NT2/D1 (cell line): ENCODE measurements at regions not wholly inside any gene's neighbourhood (a gene's known extent, or its start where the extent isn't known, plus 50 kb on each side); places are given as distances from the start of the nearest gene placed in this dataset.

ENCODE experiments used
- DNase-seq: peaks from one replicate; pipeline ENCODE4 v3.0.0-alpha.2; 2011; ENCODE audit warnings: low read depth, low spot score
- H3K27me3 ChIP-seq: 2 replicates; pipeline ENCODE4 v1.6.0; 2011; ENCODE audit warnings: mild to moderate bottlenecking; ENCODE audit not compliant: insufficient read length, insufficient read depth
- H3K36me3 ChIP-seq: 2 replicates; pipeline ENCODE4 v1.6.1; 2011; ENCODE audit warnings: mild to moderate bottlenecking, low read length, mixed read lengths; ENCODE audit not compliant: insufficient read depth, insufficient read length
- H3K4me1 ChIP-seq: 2 replicates; pipeline ENCODE4 v1.5.1; 2011; ENCODE audit not compliant: insufficient read depth, insufficient read length
- H3K4me3 ChIP-seq: 2 replicates; pipeline ENCODE4 v1.5.1; 2011; ENCODE audit warnings: low read depth; ENCODE audit not compliant: insufficient read length
- H3K9ac ChIP-seq: 2 replicates; pipeline ENCODE4 v1.6.0; 2011; ENCODE audit warnings: low read depth; ENCODE audit not compliant: insufficient read length
- H3K9me3 ChIP-seq: 2 replicates; pipeline ENCODE4 v1.5.1; 2011; ENCODE audit warnings: mild to moderate bottlenecking, low read length; ENCODE audit not compliant: insufficient read depth
- SUZ12 ChIP-seq: IDR thresholded peaks from 2 replicates; pipeline ENCODE4 v1.6.1; 2011; ENCODE audit not compliant: insufficient read length, insufficient read depth; ENCODE audit errors: extremely low read depth
- YY1 ChIP-seq: IDR thresholded peaks from 2 replicates; pipeline ENCODE4 v1.6.1; 2011; ENCODE audit not compliant: insufficient read length, insufficient read depth
- ZNF274 ChIP-seq: IDR thresholded peaks from 2 replicates; pipeline ENCODE4 v1.6.1; 2011; ENCODE audit warnings: mild to moderate bottlenecking, low read depth, low read length

DNA sequence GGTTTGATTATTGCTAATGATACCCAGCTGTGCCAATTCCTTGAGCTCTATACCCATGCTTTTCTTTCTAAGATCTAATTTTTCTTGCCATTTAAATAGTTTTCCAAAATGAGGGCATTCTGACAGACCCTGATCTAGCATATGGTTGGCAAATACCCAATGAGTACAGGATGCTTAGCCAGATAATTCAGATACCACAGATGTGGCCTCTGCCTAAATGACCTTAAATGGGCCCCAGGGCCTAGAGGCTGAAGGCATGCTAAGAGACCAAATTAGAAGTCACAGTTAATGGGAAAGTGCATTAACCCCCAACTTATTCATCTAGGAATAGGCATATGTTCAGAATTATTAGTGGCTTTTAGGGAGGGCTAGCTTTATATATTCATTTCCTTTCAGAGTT lies 122.3 kb upstream of the CNOT2 start:
- Histone ChIP-seq H3K27me3 (no peaks in the 10 kb centered on the region), H3K4me3 (no peak overlapping the region), H3K4me1 (peaks cover 3% of the 10 kb centered on the region), H3K9me3 (no peaks in the 10 kb centered on the region), H3K9ac (no peak overlapping the region), H3K36me3 (no peaks in the 10 kb centered on the region)
- no peak for TF ChIP-seq SUZ12
- TF ChIP-seq ZNF274 = no peak
- no peak for TF ChIP-seq YY1
- no peak for DNase-seq

GRCh38 chr12:70121562-70121961 lies 121.7 kb upstream of the CNOT2 start:
- no peak overlapping the region for H3K9ac ChIP-seq
- no peaks in the 10 kb centered on the region for H3K27me3 ChIP-seq
- no peaks in the 10 kb centered on the region for H3K9me3 ChIP-seq
- no peaks in the 10 kb centered on the region for H3K36me3 ChIP-seq
- no peak overlapping the region for H3K4me3 ChIP-seq
- peaks cover 3% of the 10 kb centered on the region for H3K4me1 ChIP-seq
- no peak for DNase-seq
- no peak for TF ChIP-seq ZNF274

DNA sequence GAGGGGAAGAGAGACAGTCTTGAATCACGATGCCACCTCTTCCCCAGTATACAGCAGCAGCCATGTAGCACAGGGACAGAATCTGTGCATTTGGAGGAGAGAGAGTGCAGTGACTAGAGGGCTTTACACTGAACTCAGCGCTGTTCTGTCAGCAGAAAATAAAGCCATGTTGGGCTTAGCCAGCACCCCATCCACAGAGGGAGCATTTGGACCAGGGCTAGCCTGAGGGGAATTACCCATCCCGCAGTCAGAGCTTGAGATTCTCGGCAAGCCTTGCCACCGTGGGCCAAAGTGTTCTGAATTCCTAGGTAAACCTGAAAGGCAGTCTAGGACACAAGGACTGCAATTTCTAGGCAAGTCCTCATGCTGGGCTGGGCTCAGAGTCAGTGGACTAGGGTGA lies 120.4 kb upstream of the CNOT2 start:
- TF ChIP-seq SUZ12 = no peak
- TF ChIP-seq YY1 = no peak
- TF ChIP-seq ZNF274 = no peak
- no peak overlapping the region for H3K4me3 ChIP-seq
- H3K36me3 ChIP-seq = no peaks in the 10 kb centered on the region
- H3K9me3 ChIP-seq = no peaks in the 10 kb centered on the region
- H3K4me1 ChIP-seq = peaks cover 3% of the 10 kb centered on the region
- no peak overlapping the region for H3K9ac ChIP-seq
- H3K27me3 ChIP-seq = no peaks in the 10 kb centered on the region
- DNase-seq = no peak

- no peaks in the 10 kb centered on the region for H3K27me3 ChIP-seq
- H3K9me3 ChIP-seq = peaks cover 15% of the 10 kb centered on the region
- no peak overlapping the region for H3K9ac ChIP-seq
- H3K36me3 ChIP-seq = no peaks in the 10 kb centered on the region
- H3K4me1 ChIP-seq = no peaks in the 10 kb centered on the region
- no peak for DNase-seq
- TF ChIP-seq YY1 = no peak
- TF ChIP-seq ZNF274 = no peak
- no peak for TF ChIP-seq SUZ12
- H3K4me3 ChIP-seq = no peak overlapping the region
Observed at GRCh38 chr12:70149013-70149412, 94.2 kb upstream of the CNOT2 start.

DNA sequence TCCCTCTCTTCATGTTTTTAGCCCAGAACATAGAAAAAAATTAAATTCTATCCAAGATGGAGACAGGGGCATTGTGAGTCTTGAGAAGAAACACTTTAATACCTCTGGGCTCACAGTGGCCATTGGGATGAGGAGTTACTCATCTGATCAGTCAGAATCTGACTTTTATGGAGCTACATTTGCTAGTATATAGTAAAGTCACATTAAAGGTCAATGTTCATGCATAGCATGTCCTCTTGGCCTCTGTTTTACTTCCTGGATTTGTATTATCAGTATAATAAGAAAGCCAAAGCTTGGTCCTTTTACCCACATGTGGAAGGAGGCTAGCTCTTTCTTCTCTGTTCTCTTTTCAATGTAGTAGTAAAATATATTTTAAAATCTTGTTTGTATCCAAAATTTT lies 93.6 kb upstream of the CNOT2 start:
- H3K9me3 ChIP-seq = peaks cover 21% of the 10 kb centered on the region
- H3K36me3 ChIP-seq = no peaks in the 10 kb centered on the region

DNA sequence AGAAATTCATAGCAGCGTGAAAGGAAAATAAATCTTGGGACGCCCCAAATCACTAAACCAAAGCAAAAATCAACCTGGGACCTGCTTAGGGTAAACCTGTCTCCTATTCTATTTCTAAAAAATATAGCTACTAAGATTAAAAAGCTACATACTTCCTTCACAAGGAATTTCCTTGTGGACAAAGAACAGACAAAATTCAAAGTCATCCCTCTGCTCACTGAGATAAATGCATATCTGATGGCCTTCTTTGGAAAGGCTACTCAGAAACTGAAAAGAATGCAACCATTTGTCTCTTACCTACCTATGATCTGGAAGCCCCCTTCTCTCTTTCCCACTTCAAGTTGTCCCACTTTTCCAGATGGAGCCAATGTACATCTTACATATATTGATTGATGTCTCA lies 93.0 kb upstream of the CNOT2 start:
- TF ChIP-seq SUZ12 = no peak
- no peak for TF ChIP-seq YY1
- TF ChIP-seq ZNF274 = no peak
- no peak for DNase-seq
- Histone ChIP-seq H3K27me3 (no peaks in the 10 kb centered on the region), H3K4me1 (no peaks in the 10 kb centered on the region), H3K4me3 (no peak overlapping the region), H3K36me3 (no peaks in the 10 kb centered on the region), H3K9me3 (peaks cover 27% of the 10 kb centered on the region), H3K9ac (no peak overlapping the region)

More for the DNA sequence above, 93.6 kb upstream of the CNOT2 start:
- no peak for DNase-seq
- no peak overlapping the region for H3K4me3 ChIP-seq
- H3K27me3 ChIP-seq = no peaks in the 10 kb centered on the region
- TF ChIP-seq ZNF274 = no peak
- TF ChIP-seq SUZ12 = no peak
- TF ChIP-seq YY1 = no peak
- H3K9ac ChIP-seq = no peak overlapping the region
- H3K4me1 ChIP-seq = no peaks in the 10 kb centered on the region

DNA sequence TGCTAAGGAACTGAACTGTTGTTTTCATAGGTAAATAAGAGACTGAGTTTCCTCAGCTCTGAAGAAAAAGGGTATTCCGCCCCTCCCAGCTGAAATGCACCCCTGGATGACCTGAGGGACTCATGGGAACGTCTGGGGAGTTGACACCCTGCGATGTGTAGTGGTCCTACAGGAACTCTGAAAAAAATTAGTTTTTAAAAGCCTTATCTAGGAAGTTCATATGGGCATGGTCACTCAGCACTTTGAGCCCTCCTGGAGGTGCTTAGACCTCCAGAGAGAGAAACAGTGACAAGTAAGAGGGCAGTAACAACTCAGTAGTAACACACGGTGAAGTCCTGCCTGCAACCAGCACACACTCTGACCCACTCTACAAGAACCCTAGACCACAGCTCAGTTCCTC lies 91.2 kb upstream of the CNOT2 start:
- H3K9ac ChIP-seq = no peak overlapping the region
- H3K9me3 ChIP-seq = peaks cover 44% of the 10 kb centered on the region
- no peaks in the 10 kb centered on the region for H3K36me3 ChIP-seq
- no peak overlapping the region for H3K4me3 ChIP-seq
- H3K27me3 ChIP-seq = no peaks in the 10 kb centered on the region
- no peak for DNase-seq
- H3K4me1 ChIP-seq = no peaks in the 10 kb centered on the region
- TF ChIP-seq SUZ12 (no peak), YY1 (no peak), ZNF274 (no peak)

DNA sequence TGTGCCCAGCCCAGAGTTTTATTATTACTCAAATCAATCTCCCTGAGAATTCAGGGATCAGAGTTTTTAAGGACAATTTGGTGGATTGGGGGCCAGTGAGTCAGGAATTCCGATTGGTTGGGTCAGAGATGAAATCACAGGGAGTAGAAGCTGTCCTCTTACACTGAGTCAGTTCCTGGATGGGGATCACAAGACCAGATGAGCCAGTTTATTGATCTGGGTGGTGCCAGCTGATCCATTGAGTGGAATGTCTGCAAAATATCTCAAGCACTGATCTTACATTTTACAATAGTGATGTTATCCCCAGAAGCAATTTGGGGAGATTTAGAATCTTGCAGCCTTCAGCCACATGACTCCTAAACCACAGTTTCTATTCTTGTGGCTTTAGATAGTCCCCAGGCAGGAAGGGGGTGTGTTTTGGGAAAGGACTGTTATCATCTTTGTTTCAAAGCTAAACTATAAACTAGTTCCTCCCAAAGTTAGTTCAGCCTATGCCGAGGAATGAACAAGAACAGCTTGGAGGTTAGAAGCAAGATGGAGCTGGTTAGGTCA lies 89.1 kb upstream of the CNOT2 start:
- Histone ChIP-seq H3K4me3 (no peak overlapping the region), H3K27me3 (no peaks in the 10 kb centered on the region), H3K4me1 (no peaks in the 10 kb centered on the region), H3K36me3 (no peaks in the 10 kb centered on the region), H3K9ac (no peak overlapping the region), H3K9me3 (peaks cover 56% of the 10 kb centered on the region)
- TF ChIP-seq YY1 = no peak
- TF ChIP-seq ZNF274 = no peak
- TF ChIP-seq SUZ12 = no peak
- no peak for DNase-seq
